GM23338 (cell line): ENCODE measurements at regions not wholly inside any gene's neighbourhood (a gene's known extent, or its start where the extent isn't known, plus 50 kb on each side); places are given as distances from the start of the nearest gene placed in this dataset.

Experiments
- EZH2 ChIP-seq: fragments of 200-600 bp; sonication (generic); IDR thresholded peaks from one replicate; pipeline ENCODE4 v1.8.0; 2017; ENCODE audit warnings: antibody characterized with exemption, mild to moderate bottlenecking, low read depth; ENCODE audit not compliant: unreplicated experiment
- JUNB ChIP-seq: IDR thresholded peaks from one replicate; pipeline ENCODE4 v1.6.1; 2016; ENCODE audit warnings: antibody characterized with exemption; ENCODE audit not compliant: unreplicated experiment
- TF ChIP-seq, protein P1 (sequence below), 2 experiments: fragments of 200-600 bp in 1 of 2; sonication (generic) in 1 of 2; conservative IDR thresholded peaks; 2 replicates each; pipeline versions ENCODE4 v1.5.1 to v1.6.1; 2016 to 2017; ENCODE audit warnings: antibody characterized with exemption in 2 of 2, low read depth in 2 of 2, mild to moderate bottlenecking in 2 of 2, moderate library complexity in 1 of 2

DNA sequence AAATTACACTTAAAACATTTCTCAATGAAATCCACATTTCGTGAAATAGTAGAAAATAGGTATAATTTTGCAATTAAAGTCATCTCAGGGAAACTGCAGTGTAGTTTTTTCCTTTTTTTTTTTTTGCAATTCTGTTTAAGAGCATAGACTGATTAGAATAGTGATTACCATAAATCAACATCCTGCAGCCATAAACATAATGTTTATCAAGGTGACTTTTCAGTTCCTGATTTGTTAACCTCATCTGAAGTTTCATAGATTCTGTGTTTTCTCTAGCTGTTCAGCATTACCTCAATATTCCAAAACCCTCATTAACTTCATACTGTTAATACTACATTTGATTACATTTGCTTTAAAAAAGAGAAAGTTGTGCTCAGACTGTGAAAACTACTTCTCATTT is 286.3 kb upstream of the DACH1 start:
- TF ChIP-seq, protein P1, sequence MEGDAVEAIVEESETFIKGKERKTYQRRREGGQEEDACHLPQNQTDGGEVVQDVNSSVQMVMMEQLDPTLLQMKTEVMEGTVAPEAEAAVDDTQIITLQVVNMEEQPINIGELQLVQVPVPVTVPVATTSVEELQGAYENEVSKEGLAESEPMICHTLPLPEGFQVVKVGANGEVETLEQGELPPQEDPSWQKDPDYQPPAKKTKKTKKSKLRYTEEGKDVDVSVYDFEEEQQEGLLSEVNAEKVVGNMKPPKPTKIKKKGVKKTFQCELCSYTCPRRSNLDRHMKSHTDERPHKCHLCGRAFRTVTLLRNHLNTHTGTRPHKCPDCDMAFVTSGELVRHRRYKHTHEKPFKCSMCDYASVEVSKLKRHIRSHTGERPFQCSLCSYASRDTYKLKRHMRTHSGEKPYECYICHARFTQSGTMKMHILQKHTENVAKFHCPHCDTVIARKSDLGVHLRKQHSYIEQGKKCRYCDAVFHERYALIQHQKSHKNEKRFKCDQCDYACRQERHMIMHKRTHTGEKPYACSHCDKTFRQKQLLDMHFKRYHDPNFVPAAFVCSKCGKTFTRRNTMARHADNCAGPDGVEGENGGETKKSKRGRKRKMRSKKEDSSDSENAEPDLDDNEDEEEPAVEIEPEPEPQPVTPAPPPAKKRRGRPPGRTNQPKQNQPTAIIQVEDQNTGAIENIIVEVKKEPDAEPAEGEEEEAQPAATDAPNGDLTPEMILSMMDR (conservative IDR thresholded peaks at IDR 0.05; ENCODE audit: low read depth in 2 of 2) = no peak
- TF ChIP-seq EZH2 = no peak
- no peak for TF ChIP-seq JUNB
